Mammary epithelial cell (primary cell): ENCODE measurements at regions not wholly inside any gene's neighbourhood (a gene's known extent, or its start where the extent isn't known, plus 50 kb on each side); places are given as distances from the start of the nearest gene placed in this dataset.

Experiments used
- CTCF ChIP-seq, 2 donors: IDR thresholded peaks in 1 of 2; conservative IDR thresholded peaks in 1 of 2; 2 replicates each; pipeline ENCODE4 v1.5.1; 2011 to 2012; ENCODE audit warnings: inconsistent platforms in 2 of 2, low read length in 2 of 2, mild to moderate bottlenecking in 2 of 2, control low read depth in 1 of 2, low read depth in 1 of 2; ENCODE audit not compliant: insufficient read depth in 1 of 2; ENCODE audit errors: extremely low read depth in 1 of 2
- EZH2 ChIP-seq: IDR thresholded peaks from 2 replicates; pipeline ENCODE4 v1.6.1; 2012; ENCODE audit warnings: low read length, inconsistent platforms, borderline replicate concordance

- TF ChIP-seq CTCF (conservative IDR thresholded peaks at IDR 0.05 in 1 of 2, IDR thresholded peaks at IDR 0.05 in 1 of 2; ENCODE audit: extremely low read depth in 1 of 2, insufficient read depth in 1 of 2, low read depth in 1 of 2, low read length in 2 of 2) (no peak), EZH2 (no peak)
Observed at GRCh38 chr13:80469853-80470381, 129.0 kb upstream of the SPRY2 start.
